NCI-H1417 (cell line): ENCODE measurements at regions not wholly inside any gene's neighbourhood (a gene's known extent, or its start where the extent isn't known, plus 50 kb on each side); places are given as distances from the start of the nearest gene placed in this dataset.
"Not testable (repeated sequence)": the region's sequence is repeated elsewhere in the genome, so short reads cannot be mapped to it uniquely, and the experiment has no call there.

Source experiments
- DNase-seq, 3 experiments: peaks; one replicate each; lab custom pipeline; 2025; lab: John Stamatoyannopoulos, UW

- DNase-seq = no peak
Observed at GRCh38 chr2:54038835-54039234, 68.0 kb upstream of the PSME4 start.

- DNase-seq = not testable (repeated sequence)
Observed at GRCh38 chr2:54031288-54031687, 60.5 kb upstream of the PSME4 start.

- no peak for DNase-seq
Observed at GRCh38 chr2:54030806-54031205, 60.0 kb upstream of the PSME4 start.

GRCh38 chr2:54030396-54030741 lies 59.6 kb upstream of the PSME4 start:
- DNase-seq = no peak

- no peak for DNase-seq
Observed at GRCh38 chr2:54029721-54030395, 59.1 kb upstream of the PSME4 start.

- not testable (repeated sequence) for DNase-seq
Observed at GRCh38 chr2:54025463-54026075, 54.8 kb upstream of the PSME4 start.

- no peak for DNase-seq
Observed at GRCh38 chr2:54024576-54024975, 53.8 kb upstream of the PSME4 start.

GRCh38 chr2:54021702-54022101 lies 50.9 kb upstream of the PSME4 start:
- DNase-seq = no peak

- no peak for DNase-seq
Observed at GRCh38 chr2:54020793-54021414, 50.1 kb upstream of the PSME4 start.
